GM12874 (cell line): ENCODE measurements at regions not wholly inside any gene's neighbourhood (a gene's known extent, or its start where the extent isn't known, plus 50 kb on each side); places are given as distances from the start of the nearest gene placed in this dataset.

Source experiments
- CTCF ChIP-seq: IDR thresholded peaks from 2 replicates; pipeline ENCODE4 v1.5.1; 2011; ENCODE audit warnings: low read depth, mild to moderate bottlenecking, control low read depth, low read length, moderate library complexity; ENCODE audit not compliant: insufficient read depth

- TF ChIP-seq CTCF, result no peak
Measured at GRCh38 chr12:104906695-104907094, 51.4 kb downstream of the SLC41A2 start.

GRCh38 chr12:104903648-104904423, 54.3 kb downstream of the SLC41A2 start:
- TF ChIP-seq CTCF, result no peak

- no peak for TF ChIP-seq CTCF
Measured at GRCh38 chr12:104902125-104902524, 56.0 kb downstream of the SLC41A2 start.

- TF ChIP-seq CTCF, result no peak
Measured at GRCh38 chr12:104896710-104897109, 61.4 kb downstream of the SLC41A2 start.

- no peak for TF ChIP-seq CTCF
Measured at GRCh38 chr12:104896146-104896545, 61.9 kb downstream of the SLC41A2 start.

- no peak for TF ChIP-seq CTCF
Measured at GRCh38 chr12:104895415-104895814, 62.7 kb downstream of the SLC41A2 start.

GRCh38 chr12:104890476-104891096, 67.5 kb downstream of the SLC41A2 start:
- TF ChIP-seq CTCF, result no peak
